D721Med (cell line): ENCODE measurements at regions not wholly inside any gene's neighbourhood (a gene's known extent, or its start where the extent isn't known, plus 50 kb on each side); places are given as distances from the start of the nearest gene placed in this dataset.

Experiments used
- DNase-seq: peaks from one replicate; pipeline ENCODE4 v3.0.0; 2011; ENCODE audit warnings: low spot score; ENCODE audit not compliant: insufficient read length
- FAIRE-seq: peaks from 2 replicates; lab custom pipeline; 2011; peaks lifted over from hg19 to GRCh38; lab: Jason Lieb, UNC
- TF ChIP-seq, protein P1 (sequence below): IDR thresholded peaks from 2 replicates; pipeline ENCODE4 v1.5.1; 2012; ENCODE audit warnings: mild to moderate bottlenecking, control low read depth; ENCODE audit not compliant: insufficient read depth; ENCODE audit errors: missing control alignments

DNA sequence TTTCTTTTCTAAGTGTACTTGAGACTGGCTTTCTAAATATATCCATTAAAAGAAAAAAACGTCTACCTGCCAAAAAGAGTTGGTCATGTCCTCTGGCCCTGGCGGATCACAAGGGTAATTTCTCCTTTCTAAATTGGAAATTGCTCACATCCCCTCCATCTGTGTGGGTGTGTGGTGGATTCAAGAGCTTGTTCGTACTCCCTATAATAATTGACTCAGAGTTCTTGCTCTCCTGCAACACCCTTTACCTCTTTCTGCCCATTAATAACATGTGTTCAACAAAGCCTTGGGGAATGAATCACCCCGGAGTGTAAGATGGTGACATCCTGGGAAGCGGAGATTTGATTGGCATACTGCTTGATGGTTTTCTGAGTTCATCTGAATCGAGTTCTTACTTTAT, 263.8 kb downstream of the ALDH8A1 start:
- no peak for DNase-seq
- no peak for FAIRE-seq
- TF ChIP-seq, protein P1, sequence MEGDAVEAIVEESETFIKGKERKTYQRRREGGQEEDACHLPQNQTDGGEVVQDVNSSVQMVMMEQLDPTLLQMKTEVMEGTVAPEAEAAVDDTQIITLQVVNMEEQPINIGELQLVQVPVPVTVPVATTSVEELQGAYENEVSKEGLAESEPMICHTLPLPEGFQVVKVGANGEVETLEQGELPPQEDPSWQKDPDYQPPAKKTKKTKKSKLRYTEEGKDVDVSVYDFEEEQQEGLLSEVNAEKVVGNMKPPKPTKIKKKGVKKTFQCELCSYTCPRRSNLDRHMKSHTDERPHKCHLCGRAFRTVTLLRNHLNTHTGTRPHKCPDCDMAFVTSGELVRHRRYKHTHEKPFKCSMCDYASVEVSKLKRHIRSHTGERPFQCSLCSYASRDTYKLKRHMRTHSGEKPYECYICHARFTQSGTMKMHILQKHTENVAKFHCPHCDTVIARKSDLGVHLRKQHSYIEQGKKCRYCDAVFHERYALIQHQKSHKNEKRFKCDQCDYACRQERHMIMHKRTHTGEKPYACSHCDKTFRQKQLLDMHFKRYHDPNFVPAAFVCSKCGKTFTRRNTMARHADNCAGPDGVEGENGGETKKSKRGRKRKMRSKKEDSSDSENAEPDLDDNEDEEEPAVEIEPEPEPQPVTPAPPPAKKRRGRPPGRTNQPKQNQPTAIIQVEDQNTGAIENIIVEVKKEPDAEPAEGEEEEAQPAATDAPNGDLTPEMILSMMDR = no peak

DNA sequence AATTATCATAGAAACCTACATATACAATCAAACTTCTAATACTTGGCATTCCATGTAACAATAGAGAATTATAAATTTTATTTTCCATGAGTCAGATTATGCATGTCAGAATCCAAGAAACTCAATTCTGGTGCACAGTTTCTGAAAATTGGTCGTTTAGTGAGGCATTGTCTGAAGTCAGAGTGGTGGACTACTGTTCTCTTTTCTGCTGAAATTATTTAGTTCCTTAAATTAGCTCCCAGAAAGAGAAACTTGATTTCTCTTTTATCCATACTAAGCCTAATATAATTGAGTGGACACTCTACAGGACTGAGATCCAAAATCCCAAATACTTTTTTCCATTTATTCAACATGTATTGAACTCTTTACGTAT, 265.5 kb downstream of the ALDH8A1 start:
- no peak for DNase-seq
- no peak for FAIRE-seq
- TF ChIP-seq, protein P1 = no peak

DNA sequence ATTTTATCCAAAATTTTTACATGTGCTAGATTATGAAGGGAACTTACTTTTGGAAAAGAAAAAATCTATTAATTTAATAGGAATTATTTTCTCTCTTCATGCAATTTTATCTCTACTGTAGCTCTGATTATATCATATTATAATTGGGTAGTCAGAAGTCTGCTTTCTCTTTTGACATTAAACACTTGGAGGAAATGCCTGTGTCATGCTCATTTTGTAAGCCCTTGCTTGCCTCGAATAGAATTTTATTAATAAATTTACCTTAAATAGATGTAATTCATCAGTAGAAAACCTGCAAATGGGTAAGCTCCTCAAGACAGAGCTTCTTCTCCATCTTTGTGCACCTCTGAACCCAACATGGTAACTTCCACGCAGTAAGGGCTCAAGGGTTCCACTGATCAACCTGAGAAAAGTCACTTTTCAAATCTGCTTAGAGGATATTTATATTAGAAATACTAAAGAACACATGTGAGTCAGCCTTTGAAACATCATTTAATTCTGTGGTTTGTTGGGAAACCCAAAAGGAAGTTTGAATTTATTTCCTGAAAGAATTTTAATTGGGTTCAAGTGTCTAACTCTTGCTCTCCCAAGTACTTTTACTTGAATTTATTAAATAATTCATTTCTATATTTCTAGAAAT, 266.0 kb downstream of the ALDH8A1 start:
- DNase-seq (no peak), FAIRE-seq (no peak)
- TF ChIP-seq, protein P1 = no peak

DNA sequence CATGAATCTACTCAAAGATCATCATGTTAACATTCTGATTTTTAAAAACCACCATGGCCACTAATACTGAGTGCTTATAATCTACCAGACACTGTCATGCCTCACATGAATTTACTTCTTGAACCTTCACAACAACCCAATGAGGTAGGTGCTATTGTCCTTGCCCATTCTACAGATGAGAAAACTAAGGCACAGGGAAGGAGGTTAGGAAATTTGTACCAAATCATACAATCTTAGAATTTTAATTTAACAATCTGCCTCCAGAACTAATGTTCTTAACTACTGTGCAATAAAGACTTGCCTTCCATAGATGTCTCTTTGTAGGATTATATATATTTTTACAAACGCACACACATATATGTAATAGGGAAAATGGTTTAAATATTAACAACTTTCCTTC, 269.5 kb downstream of the ALDH8A1 start:
- TF ChIP-seq, protein P1 = no peak
- no peak for FAIRE-seq
- DNase-seq = no peak

DNA sequence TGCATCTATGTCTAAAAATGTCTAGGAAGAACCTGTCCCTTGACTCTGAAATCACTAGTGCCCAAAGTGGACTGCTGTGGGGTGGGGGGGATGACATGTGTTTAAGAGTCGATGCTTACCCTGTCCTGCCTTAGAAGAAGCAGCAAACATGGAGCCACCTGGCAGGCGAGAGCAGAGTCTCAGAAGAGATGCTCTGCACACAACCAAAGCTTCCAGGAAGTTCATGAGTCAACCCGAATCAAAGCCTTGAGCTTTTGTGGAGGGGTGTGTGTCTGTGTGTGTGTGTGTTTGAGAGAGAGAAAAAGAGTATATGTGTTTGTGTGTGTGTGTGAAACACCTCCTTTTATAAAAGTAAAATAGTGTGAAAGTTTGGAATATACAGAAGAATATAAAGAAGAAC, 269.9 kb downstream of the ALDH8A1 start:
- FAIRE-seq = no peak
- TF ChIP-seq, protein P1 = no peak
- DNase-seq = no peak

GRCh38 chr6:134678436-134678889, 271.4 kb downstream of the ALDH8A1 start:
- TF ChIP-seq, protein P1 = no peak
- no peak for DNase-seq
- FAIRE-seq = no peak
